GM12874 (cell line): ENCODE measurements at regions not wholly inside any gene's neighbourhood (a gene's known extent, or its start where the extent isn't known, plus 50 kb on each side); places are given as distances from the start of the nearest gene placed in this dataset.

Source experiments
- TF ChIP-seq, protein P1 (sequence below): IDR thresholded peaks from 2 replicates; pipeline ENCODE4 v1.5.1; 2011; ENCODE audit warnings: low read depth, mild to moderate bottlenecking, control low read depth, low read length, moderate library complexity; ENCODE audit not compliant: insufficient read depth

GRCh38 chr9:36764364-36765076 lies 191.8 kb downstream of the MELK start:
- TF ChIP-seq, protein P1, sequence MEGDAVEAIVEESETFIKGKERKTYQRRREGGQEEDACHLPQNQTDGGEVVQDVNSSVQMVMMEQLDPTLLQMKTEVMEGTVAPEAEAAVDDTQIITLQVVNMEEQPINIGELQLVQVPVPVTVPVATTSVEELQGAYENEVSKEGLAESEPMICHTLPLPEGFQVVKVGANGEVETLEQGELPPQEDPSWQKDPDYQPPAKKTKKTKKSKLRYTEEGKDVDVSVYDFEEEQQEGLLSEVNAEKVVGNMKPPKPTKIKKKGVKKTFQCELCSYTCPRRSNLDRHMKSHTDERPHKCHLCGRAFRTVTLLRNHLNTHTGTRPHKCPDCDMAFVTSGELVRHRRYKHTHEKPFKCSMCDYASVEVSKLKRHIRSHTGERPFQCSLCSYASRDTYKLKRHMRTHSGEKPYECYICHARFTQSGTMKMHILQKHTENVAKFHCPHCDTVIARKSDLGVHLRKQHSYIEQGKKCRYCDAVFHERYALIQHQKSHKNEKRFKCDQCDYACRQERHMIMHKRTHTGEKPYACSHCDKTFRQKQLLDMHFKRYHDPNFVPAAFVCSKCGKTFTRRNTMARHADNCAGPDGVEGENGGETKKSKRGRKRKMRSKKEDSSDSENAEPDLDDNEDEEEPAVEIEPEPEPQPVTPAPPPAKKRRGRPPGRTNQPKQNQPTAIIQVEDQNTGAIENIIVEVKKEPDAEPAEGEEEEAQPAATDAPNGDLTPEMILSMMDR = no peak

DNA sequence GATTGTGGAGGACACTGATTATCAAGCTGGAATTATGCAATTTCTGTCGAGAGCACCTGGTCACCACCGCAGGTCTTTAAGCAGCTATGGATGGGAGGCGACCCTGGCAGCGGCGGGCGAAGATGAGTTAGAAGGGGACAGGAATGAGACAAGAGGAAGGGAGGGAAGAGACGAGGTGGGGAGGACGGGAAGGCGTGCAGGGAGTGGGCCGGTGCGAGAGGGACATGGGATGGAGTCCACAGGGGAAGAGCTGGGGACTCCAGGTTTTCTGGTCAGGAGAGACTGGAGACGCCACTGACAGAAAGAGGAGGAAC lies 192.3 kb downstream of the MELK start:
- TF ChIP-seq, protein P1 = no peak

DNA sequence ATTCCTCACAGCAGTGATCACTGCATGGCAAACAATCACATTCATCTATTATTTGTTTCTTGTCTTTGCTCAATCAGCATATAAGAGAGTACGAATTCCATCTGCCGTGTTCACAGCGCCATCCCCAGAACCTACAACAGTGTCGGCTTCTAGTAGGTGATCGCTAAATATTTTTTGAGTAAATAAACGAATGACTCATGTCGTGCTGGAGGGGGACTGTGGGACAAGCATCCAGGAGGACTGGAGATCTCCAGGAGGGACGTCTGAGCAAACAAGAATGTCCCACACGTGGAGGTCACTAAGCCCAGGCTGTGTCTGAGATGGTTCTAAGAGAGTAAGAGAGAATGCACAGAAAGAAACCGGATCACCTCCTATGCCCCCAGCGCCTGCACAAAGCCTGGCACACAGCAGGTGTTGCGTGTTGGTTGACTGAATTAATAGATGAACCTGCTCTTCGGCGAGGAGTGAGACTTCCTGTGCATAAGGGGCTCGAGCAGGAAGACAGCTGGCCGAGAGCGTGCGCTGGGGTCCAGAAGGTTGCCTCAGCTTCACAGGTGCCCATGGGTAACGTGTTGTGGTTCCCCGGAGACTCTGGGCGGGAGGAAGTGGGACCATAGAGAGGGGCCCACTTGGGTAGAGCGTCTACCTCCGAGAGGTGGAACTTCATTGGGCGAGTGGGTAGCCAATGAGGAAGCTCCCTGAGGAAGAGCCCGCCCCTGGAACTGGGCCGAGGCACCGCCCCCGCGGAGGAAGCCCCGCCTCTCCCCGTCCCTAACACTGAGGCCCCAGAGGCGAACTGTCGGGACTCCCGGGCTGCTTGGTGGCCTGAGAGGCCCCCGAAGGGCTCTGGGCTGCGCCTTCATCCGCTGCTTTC lies 193.0 kb downstream of the MELK start:
- TF ChIP-seq, protein P1 = no peak

DNA sequence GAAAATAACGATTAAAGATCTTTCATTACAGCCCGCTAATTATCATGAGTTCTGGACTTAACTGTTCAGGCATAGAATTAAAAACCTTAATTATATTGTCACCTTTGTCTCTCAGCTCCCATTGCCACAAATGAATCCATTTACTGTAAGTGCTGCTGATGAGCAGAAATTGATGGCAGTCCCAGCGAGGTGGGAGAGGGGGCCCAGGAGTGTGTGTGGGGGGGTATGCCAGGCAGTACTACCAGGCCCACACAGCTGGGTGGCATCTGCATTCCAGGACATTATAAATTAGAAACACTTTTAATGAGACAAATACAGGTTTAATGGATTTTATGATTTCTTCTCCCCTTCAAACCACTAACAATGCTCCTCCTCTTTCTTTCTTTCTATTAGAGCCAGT lies 196.0 kb downstream of the MELK start:
- TF ChIP-seq, protein P1 = no peak

DNA sequence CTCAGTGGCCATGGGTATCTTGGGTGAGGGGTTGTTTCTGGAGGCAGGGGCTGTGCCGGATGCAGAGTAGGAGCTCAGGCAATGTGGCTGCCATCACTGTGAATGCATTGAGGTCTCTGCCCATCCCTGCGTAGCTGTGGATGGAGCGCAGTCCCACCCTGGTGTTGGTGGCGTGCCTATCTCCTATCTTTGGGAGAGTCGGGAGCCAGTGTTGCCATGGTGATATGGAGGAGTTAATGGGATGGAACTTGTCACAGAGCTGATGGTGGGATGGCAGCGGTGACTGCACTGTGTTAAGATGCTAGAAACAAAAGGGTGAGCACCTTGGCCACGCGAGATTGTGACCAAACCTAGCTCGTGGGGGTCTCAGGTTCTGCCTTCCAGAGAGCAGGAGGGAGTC lies 197.3 kb downstream of the MELK start:
- TF ChIP-seq, protein P1 = no peak

DNA sequence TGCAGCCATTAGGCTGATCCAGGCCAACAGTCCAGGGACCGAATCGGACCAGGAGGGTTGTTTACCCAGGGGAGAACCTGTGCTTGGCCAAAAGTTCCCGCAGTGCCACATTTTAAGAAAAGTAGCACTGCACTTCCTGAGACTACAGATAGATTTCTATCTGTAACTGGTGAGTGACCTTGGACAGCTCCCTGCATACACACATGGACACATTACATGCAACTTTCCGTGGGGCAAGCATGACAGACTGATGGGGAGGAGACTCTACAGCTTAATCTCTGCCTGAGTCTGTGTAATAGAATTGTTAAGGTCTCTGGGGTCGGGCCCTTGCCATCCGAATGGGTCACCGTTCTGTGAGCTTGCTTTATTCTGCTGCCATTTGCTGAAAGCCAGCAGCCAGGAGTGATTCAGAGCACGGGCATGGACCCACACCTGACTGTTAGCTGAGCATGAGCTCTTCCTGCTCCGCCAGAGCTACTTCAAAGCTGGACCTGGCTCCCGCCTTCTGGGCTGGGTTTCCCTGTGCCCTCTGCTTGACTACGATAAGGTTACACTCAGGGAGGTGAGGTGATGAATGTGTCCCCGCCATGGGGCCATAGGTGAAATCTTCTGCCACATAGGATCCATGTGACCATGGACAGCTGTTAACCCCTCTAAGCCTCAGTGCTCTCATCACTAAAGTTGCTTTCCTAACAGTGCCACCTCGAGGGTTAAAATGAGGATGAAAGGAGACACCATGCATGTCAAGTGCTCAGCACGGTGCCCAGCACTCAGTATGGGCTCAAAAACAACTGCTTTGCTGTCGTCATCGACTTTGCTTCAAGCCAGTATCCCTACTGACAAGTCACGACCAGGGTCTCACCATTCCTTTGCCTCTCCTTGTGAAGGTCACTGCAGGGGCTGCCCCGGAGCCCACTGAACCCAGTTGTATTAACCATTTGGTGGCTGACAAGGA lies 200.0 kb downstream of the MELK start:
- TF ChIP-seq, protein P1 = no peak

GRCh38 chr9:36778682-36779081 lies 206.0 kb downstream of the MELK start:
- TF ChIP-seq, protein P1 = no peak
